GM10248 (cell line): ENCODE measurements at regions not wholly inside any gene's neighbourhood (a gene's known extent, or its start where the extent isn't known, plus 50 kb on each side); places are given as distances from the start of the nearest gene placed in this dataset.

ENCODE experiments used
- CTCF ChIA-PET: fragments of 300-600 bp; sonication (Branson Sonifier 250); formaldehyde crosslinking; extraction: SDS; loops from one replicate; lab custom pipeline; 2021; ENCODE audit warnings: antibody characterized with exemption; lab: Yijun Ruan, JAX
- POLR2A ChIA-PET: fragments of 350-650 bp; sonication (Branson Sonifier 250); formaldehyde crosslinking; extraction: SDS; loops from one replicate; lab custom pipeline; 2020; ENCODE audit warnings: antibody characterized with exemption; lab: Yijun Ruan, JAX
- DNase-seq: peaks from one replicate; pipeline ENCODE4 v3.0.0; 2012; ENCODE audit errors: extremely low spot score
- TF ChIP-seq, protein P1 (sequence below): IDR thresholded peaks from 2 replicates; pipeline ENCODE4 v1.5.1; 2012; ENCODE audit warnings: mild to moderate bottlenecking, low read depth; ENCODE audit errors: extremely low read depth, missing control alignments, control extremely low read depth

DNA sequence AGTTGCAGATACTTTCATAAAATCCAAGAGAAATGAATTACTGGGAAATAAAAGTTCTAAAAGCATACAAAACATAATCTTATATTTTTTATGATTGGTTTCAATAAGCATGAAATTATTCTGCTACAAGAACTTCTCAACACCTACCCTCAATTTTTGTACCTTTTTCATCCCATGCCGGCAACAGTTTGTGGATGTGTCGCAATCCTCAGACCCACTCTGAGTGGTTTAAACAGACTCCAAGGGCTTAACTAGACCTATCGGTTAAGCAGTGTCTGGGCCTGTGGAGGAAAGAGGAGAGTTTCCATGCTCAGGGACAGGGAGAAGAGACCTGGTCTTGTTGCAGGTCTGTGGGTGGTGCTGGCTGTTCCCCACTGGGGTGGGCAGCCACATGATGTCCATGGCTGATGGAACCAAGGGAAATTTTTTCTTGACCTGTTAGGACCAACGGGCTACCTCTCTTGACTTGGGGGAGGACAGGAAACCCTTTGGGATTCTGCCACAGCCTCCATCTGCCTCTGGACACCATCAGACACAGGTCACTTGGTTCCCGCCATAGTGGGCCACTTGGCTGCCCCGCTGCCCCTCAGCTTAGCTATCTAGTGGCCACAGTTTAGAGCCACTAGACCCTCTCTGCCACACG is 81.1 kb upstream of the CLDN14 start:
- TF ChIP-seq, protein P1, sequence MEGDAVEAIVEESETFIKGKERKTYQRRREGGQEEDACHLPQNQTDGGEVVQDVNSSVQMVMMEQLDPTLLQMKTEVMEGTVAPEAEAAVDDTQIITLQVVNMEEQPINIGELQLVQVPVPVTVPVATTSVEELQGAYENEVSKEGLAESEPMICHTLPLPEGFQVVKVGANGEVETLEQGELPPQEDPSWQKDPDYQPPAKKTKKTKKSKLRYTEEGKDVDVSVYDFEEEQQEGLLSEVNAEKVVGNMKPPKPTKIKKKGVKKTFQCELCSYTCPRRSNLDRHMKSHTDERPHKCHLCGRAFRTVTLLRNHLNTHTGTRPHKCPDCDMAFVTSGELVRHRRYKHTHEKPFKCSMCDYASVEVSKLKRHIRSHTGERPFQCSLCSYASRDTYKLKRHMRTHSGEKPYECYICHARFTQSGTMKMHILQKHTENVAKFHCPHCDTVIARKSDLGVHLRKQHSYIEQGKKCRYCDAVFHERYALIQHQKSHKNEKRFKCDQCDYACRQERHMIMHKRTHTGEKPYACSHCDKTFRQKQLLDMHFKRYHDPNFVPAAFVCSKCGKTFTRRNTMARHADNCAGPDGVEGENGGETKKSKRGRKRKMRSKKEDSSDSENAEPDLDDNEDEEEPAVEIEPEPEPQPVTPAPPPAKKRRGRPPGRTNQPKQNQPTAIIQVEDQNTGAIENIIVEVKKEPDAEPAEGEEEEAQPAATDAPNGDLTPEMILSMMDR: no peak
- DNase-seq: no peak
- POLR2A ChIA-PET: no interaction called here

DNA sequence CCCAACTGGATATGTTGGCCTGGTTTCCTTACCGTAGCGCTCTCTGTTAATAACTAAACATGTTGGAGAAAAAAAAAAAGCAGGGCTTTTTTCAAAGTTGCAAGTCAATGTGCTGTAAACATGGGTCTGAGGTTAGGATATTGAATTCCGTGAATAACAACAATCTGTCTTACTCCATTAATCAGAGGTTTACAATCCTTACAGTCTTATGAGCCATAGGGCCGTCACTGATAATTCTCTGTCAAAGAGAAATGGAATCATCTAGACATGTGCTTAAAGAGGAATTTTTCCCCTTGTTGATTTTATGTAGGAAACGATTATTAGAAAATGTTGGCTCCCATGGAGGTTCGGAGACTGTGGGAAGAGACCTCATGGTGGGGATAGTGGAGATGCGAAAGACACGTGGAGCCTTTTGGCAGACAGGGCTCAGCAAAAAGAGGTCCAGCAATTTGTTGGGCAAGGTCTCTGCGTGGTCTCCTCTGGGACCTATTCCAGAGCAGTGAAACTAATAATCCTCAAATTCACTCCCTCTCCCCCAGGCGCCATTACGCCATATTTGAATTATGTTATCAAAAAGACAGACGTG is 83.5 kb upstream of the CLDN14 start:
- TF ChIP-seq, protein P1: no peak
- CTCF ChIA-PET: no interaction called here
- DNase-seq: no peak
- POLR2A ChIA-PET: no interaction called here

More for the DNA sequence above, 81.1 kb upstream of the CLDN14 start:
- CTCF ChIA-PET: no interaction called here

DNA sequence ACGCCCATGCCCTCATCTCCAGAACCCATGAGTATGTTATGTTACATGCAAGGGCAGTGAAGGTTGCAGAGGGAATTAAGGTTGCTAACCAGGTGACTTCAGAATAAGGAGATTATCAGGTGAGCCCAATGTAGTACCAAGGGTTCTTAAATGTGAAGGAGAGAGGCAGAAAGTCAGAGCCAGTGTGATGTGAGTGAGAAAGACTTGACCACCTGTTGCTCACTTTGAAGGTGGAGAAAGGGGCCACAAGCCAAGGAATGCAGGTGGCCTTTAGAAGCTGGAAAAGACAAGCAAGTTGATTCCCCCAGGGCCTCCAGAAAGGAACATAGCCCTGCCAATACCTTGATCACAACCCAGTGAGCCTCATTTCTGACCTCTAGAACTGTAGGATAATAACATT is 84.7 kb upstream of the CLDN14 start:
- ChIA-PET CTCF (interaction anchor here (1.0 to 1.1 kb wide), 2 partner anchors 10 to 22 kb away, joined by 3 read pairs; no protein-coding TSS in a partner anchor), POLR2A (no interaction called here)
- DNase-seq: no peak
- TF ChIP-seq, protein P1: no peak

DNA sequence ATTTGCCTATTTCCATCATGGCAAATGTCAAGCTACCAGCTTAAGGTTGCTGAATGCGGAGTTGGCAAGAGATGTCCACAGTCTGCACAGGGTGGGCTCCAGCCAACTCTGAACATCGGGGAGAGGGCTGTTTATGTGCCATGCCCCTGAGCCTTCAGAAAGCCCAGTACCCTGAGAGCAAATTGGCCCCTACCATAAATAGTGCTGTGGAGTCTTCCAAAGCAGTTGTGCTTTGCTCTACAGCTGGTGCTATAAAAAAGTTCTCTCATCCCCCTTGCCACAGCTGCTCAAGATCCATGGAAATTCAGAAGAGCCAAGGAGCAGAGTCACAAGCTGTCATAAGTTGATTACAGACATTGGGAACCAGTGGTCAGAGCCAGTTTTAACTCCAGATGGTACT is 85.6 kb upstream of the CLDN14 start:
- POLR2A ChIA-PET: no interaction called here
- CTCF ChIA-PET: interaction anchor here (1.0 kb wide), 1 partner anchor 9 kb away, joined by 3 read pairs; no protein-coding TSS in a partner anchor
- no peak for DNase-seq
- TF ChIP-seq, protein P1: no peak

DNA sequence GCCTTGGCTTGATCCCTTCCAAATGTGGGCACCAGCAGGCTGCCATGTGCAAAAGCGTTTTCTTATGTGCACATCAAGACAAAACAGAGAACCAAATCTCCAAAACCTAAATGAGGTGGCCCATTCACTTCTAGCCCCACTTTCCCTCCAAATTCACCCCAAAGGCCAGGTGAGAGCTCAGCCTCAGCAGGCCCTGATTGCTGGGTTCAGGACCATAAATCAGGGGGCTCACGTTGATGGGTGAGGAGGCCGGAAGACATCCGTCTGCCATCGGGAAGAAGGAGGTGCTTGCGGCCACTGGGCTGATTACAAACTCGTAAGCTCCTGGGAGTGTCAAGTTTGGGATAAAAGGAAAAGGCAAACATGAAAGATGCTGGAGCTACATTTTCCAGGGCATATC is 86.7 kb upstream of the CLDN14 start:
- no peak for DNase-seq
- CTCF ChIA-PET: interaction anchor here (1.2 to 1.8 kb wide), 2 partner anchors 9 to 62 kb away, joined by 5 read pairs; no protein-coding TSS in a partner anchor
- TF ChIP-seq, protein P1: no peak
- POLR2A ChIA-PET: no interaction called here

DNA sequence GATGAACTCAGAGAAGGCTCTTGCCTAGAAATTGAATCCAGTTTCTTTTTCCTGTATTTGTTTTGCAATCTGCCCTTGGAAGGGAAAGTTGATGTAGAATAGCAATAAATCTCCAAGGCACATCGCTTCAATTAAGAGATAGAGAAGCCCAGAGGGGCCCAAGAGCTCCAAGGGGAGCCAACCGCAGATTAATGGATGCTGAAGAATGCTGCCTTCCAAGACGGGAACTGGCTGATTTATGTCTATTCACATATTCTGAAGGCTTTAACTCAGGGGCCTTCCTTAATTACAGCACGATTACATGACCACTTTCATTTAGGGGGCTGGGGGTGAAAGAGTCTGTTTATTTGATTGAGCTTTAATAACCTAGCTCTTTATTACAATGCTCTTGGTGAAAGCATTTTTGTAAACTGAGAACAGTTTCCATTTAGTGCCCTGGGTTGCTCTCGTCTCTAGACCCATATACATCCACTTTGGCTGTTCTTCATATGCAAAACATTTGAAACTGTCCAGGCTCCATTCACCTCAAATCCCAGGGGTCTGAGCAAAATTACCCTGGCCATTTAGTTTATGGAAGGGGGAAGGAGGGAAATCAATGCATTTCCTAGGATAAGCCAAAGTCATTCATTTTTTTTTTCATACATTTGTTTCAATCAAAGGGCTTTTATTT is 87.4 kb upstream of the CLDN14 start:
- DNase-seq: no peak
- POLR2A ChIA-PET: no interaction called here
- TF ChIP-seq, protein P1: no peak
- CTCF ChIA-PET: interaction anchor here (1.2 to 1.8 kb wide), 2 partner anchors 9 to 63 kb away, joined by 5 read pairs; no protein-coding TSS in a partner anchor
